OCI-LY3 (cell line): ENCODE measurements at regions not wholly inside any gene's neighbourhood (a gene's known extent, or its start where the extent isn't known, plus 50 kb on each side); places are given as distances from the start of the nearest gene placed in this dataset.
A peak's percentile ranks its signal among the peaks of the same experiment; 100 is the strongest.

Source experiments
- H2AFZ ChIP-seq: fragments of 200-600, 300-600 bp; shearing (Covaris generic); 2 replicates; pipeline ENCODE4 v1.6.0; 2014; ENCODE audit warnings: antibody characterized with exemption, low read depth, low read length
- H3K27ac ChIP-seq: fragments of 200-600, 300-600 bp; sonication (generic); 2 replicates; pipeline ENCODE4 v1.5.1; 2014; ENCODE audit warnings: mild to moderate bottlenecking, low read length, moderate library complexity, mixed read lengths
- H3K27me3 ChIP-seq: fragments of 200-600, 300-600 bp; sonication (generic); 2 replicates; pipeline ENCODE4 v1.6.1; 2014; ENCODE audit warnings: low read depth, low read length, mixed read lengths
- H3K36me3 ChIP-seq: fragments of 200-600, 300-600 bp; sonication (generic); replicated peaks from 2 replicates; pipeline ENCODE3; 2014; ENCODE audit warnings: low read depth, low read length, mixed read lengths
- H3K4me1 ChIP-seq: fragments of 300-600, 200-600 bp; sonication (generic); 2 replicates; pipeline ENCODE4 v1.6.1; 2014; ENCODE audit warnings: low read length, mixed read lengths
- H3K4me2 ChIP-seq: fragments of 200-600, 300-600 bp; sonication (generic); 2 replicates; pipeline ENCODE4 v1.6.1; 2014; ENCODE audit warnings: low read length, mixed read lengths
- H3K4me3 ChIP-seq: fragments of 300-600, 200-600 bp; sonication (generic); 2 replicates; pipeline ENCODE4 v1.5.1; 2014; ENCODE audit warnings: antibody characterized with exemption, mild to moderate bottlenecking, low read length, moderate library complexity
- H3K79me2 ChIP-seq: fragments of 300-600, 200-600 bp; shearing (Covaris generic); 2 replicates; pipeline ENCODE4 v1.6.1; 2014; ENCODE audit warnings: mild to moderate bottlenecking, low read length, mixed read lengths
- H3K9ac ChIP-seq: fragments of 300-600, 200-600 bp; shearing (Covaris generic); 2 replicates; pipeline ENCODE4 v1.6.0; 2014; ENCODE audit warnings: mild to moderate bottlenecking, low read length, moderate library complexity
- H3K9me3 ChIP-seq: fragments of 200-600, 300-600 bp; shearing (Covaris generic); 2 replicates; pipeline ENCODE4 v1.6.1; 2014; ENCODE audit warnings: low read length, mixed read lengths; ENCODE audit not compliant: insufficient read depth
- H4K20me1 ChIP-seq: fragments of 200-600, 300-600 bp; sonication (generic); 2 replicates; pipeline ENCODE4 v1.6.1; 2016; ENCODE audit warnings: low read length, mixed read lengths; ENCODE audit not compliant: insufficient read depth
- CTCF ChIP-seq: fragments of 200-600, 300-600 bp; sonication (generic); IDR thresholded peaks from 2 replicates; pipeline ENCODE4 v1.5.1; 2014; ENCODE audit warnings: antibody characterized with exemption, low read length, low read depth
- EZH2phosphoT487 ChIP-seq: fragments of 200-600 bp; shearing (Covaris generic); IDR thresholded peaks from 2 replicates; pipeline ENCODE4 v1.6.1; 2018; ENCODE audit warnings: antibody characterized with exemption, mixed run types, low read depth

GRCh38 chr12:4108803-4109345 lies 164.7 kb upstream of the CCND2 start:
- Histone ChIP-seq H3K9ac (peak overlapping the region; percentile 65; the same call in 1 of the 2 replicates), H3K4me1 (peaks cover 76% of the 10 kb centered on the region), H3K27me3 (no peaks in the 10 kb centered on the region), H3K27ac (peak overlapping the region; percentile 95), H2AFZ (no peak overlapping the region), H3K9me3 (no peaks in the 10 kb centered on the region), H4K20me1 (no peaks in the 10 kb centered on the region), H3K79me2 (0 out of 2 replicates have a peak, but pooled peaks cover 3% of the 10 kb centered on the region), H3K4me2 (peak overlapping the region; percentile 56), H3K4me3 (no peak overlapping the region), H3K36me3 (peaks cover 3% of the 10 kb centered on the region)
- TF ChIP-seq EZH2phosphoT487 (no peak), CTCF (no peak)

- H3K27ac ChIP-seq: peak overlapping the region; percentile 95
- H3K9ac ChIP-seq: peak overlapping the region; percentile 65
- H3K4me1 ChIP-seq: peaks cover 69% of the 10 kb centered on the region
- H2AFZ ChIP-seq: no peak overlapping the region
- H3K36me3 ChIP-seq: peaks cover 3% of the 10 kb centered on the region
- no peak for TF ChIP-seq EZH2phosphoT487
- TF ChIP-seq CTCF: no peak
- H3K27me3 ChIP-seq: no peaks in the 10 kb centered on the region
- no peaks in the 10 kb centered on the region for H4K20me1 ChIP-seq
- H3K4me2 ChIP-seq: peak overlapping the region; percentile 56
- no peaks in the 10 kb centered on the region for H3K9me3 ChIP-seq
- H3K4me3 ChIP-seq: peak overlapping the region; percentile 34
- 0 out of 2 replicates have a peak, but pooled peaks cover 2% of the 10 kb centered on the region for H3K79me2 ChIP-seq
These were observed 165.5 kb upstream of the CCND2 start for GRCh38 chr12:4107911-4108697.

- Histone ChIP-seq H4K20me1 (no peaks in the 10 kb centered on the region), H3K27me3 (no peaks in the 10 kb centered on the region), H2AFZ (no peak overlapping the region), H3K4me3 (peak overlapping the region; percentile 34; the same call in 1 of the 2 replicates), H3K4me1 (peaks cover 62% of the 10 kb centered on the region), H3K4me2 (peak overlapping the region; percentile 56), H3K79me2 (no peaks in the 10 kb centered on the region), H3K27ac (peak overlapping the region; percentile 95), H3K9ac (peak overlapping the region; percentile 65), H3K36me3 (peaks cover 3% of the 10 kb centered on the region), H3K9me3 (no peaks in the 10 kb centered on the region)
- TF ChIP-seq CTCF: peak; percentile 93
- no peak for TF ChIP-seq EZH2phosphoT487
These were observed 166.1 kb upstream of the CCND2 start for GRCh38 chr12:4107436-4107878.

- Histone ChIP-seq H3K4me2 (peak overlapping the region; percentile 56; the same call in 1 of the 2 replicates), H3K79me2 (no peaks in the 10 kb centered on the region), H3K27ac (peak overlapping the region; percentile 95; the same call in 1 of the 2 replicates), H3K9ac (0 out of 2 replicates have a peak overlapping the region, but pooled peaks have one; percentile 40), H2AFZ (no peak overlapping the region), H4K20me1 (no peaks in the 10 kb centered on the region), H3K4me1 (peaks cover 54% of the 10 kb centered on the region), H3K9me3 (no peaks in the 10 kb centered on the region), H3K4me3 (no peak overlapping the region), H3K27me3 (no peaks in the 10 kb centered on the region), H3K36me3 (peaks cover 3% of the 10 kb centered on the region)
- TF ChIP-seq EZH2phosphoT487 (no peak), CTCF (no peak)
These were observed 166.9 kb upstream of the CCND2 start for GRCh38 chr12:4106621-4107020.
